ENCODE measurements at regions not wholly inside any gene's neighbourhood (a gene's known extent, or its start where the extent isn't known, plus 50 kb on each side); places are given as distances from the start of the nearest gene placed in this dataset.

GRCh38 chr6:169966312-169967181, 215.1 kb downstream of the ERMARD start:
- Histone ChIP-seq H3K4me3 (ENCODE audit: low read depth, low read length) (no peak overlapping the region), H3K9me3 (ENCODE audit: control insufficient read depth, insufficient read depth, low read length) (peaks cover 85% of the 10 kb centered on the region), H3K27me3 (ENCODE audit: control insufficient read depth, insufficient read depth, low read length) (no peaks in the 10 kb centered on the region), H3K27ac (ENCODE audit: low read depth, low read length) (no peak overlapping the region)
- DNase-seq (ENCODE audit: low read depth, low spot score) = no peak
- POLR2A ChIA-PET = no interaction called here
- TF ChIP-seq, protein P1, sequence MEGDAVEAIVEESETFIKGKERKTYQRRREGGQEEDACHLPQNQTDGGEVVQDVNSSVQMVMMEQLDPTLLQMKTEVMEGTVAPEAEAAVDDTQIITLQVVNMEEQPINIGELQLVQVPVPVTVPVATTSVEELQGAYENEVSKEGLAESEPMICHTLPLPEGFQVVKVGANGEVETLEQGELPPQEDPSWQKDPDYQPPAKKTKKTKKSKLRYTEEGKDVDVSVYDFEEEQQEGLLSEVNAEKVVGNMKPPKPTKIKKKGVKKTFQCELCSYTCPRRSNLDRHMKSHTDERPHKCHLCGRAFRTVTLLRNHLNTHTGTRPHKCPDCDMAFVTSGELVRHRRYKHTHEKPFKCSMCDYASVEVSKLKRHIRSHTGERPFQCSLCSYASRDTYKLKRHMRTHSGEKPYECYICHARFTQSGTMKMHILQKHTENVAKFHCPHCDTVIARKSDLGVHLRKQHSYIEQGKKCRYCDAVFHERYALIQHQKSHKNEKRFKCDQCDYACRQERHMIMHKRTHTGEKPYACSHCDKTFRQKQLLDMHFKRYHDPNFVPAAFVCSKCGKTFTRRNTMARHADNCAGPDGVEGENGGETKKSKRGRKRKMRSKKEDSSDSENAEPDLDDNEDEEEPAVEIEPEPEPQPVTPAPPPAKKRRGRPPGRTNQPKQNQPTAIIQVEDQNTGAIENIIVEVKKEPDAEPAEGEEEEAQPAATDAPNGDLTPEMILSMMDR (IDR thresholded peaks at IDR 0.05; ENCODE audit: low read depth, low read length) = no peak
- CTCF ChIA-PET = no interaction called here

DNA sequence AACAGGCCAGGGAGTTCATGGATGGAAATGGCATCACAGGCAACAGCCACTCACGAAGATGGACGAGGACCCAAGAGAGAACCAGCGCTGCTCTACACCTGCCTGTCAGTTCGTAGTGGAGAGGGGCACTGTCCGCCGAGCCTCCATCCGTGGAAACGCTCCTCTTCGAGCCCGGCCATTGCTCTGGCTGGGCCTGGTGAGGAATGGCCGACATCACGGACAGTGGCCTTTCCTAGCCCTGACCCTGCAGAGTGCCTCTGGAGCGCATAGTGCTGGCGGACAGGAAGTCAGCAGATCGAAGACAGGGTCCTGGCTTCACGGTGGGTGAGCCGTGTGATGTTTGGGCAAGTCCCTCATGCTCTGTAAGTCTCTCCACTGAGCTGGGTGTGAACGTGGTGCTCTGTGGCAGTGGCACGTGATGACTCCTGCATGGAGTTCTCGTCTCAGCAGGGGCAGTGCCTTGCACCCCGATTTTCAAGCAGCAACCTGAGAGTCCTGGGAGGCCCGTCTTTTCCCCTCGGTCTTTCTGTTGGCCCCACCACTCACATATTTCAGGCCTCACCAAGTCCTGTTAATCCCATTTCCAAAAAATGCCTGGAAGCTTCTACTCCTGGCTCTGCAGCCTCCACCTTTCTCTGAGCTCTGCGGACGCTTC, 214.4 kb downstream of the ERMARD start:
- no peak overlapping the region for H3K4me3 ChIP-seq (ENCODE audit: low read depth, low read length)
- ChIA-PET CTCF (no interaction called here), POLR2A (no interaction called here)
- H3K27me3 ChIP-seq (ENCODE audit: control insufficient read depth, insufficient read depth, low read length) = no peaks in the 10 kb centered on the region
- H3K9me3 ChIP-seq (ENCODE audit: control insufficient read depth, insufficient read depth, low read length) = peaks cover 85% of the 10 kb centered on the region
- H3K27ac ChIP-seq (ENCODE audit: low read depth, low read length) = no peak overlapping the region
- no peak for DNase-seq (ENCODE audit: low read depth, low spot score)
- TF ChIP-seq, protein P1 (IDR thresholded peaks at IDR 0.05; ENCODE audit: low read depth, low read length) = no peak

- POLR2A ChIA-PET = no interaction called here
- TF ChIP-seq, protein P1 (IDR thresholded peaks at IDR 0.05; ENCODE audit: low read depth, low read length) = no peak
- no peaks in the 10 kb centered on the region for H3K27me3 ChIP-seq (ENCODE audit: control insufficient read depth, insufficient read depth, low read length)
- no peak for DNase-seq (ENCODE audit: low read depth, low spot score)
- H3K27ac ChIP-seq (ENCODE audit: low read depth, low read length) = no peak overlapping the region
- H3K9me3 ChIP-seq (ENCODE audit: control insufficient read depth, insufficient read depth, low read length) = peaks cover 84% of the 10 kb centered on the region
- CTCF ChIA-PET = no interaction called here
- H3K4me3 ChIP-seq (ENCODE audit: low read depth, low read length) = no peak overlapping the region
Measured at GRCh38 chr6:169965239-169965638, 213.8 kb downstream of the ERMARD start.

DNA sequence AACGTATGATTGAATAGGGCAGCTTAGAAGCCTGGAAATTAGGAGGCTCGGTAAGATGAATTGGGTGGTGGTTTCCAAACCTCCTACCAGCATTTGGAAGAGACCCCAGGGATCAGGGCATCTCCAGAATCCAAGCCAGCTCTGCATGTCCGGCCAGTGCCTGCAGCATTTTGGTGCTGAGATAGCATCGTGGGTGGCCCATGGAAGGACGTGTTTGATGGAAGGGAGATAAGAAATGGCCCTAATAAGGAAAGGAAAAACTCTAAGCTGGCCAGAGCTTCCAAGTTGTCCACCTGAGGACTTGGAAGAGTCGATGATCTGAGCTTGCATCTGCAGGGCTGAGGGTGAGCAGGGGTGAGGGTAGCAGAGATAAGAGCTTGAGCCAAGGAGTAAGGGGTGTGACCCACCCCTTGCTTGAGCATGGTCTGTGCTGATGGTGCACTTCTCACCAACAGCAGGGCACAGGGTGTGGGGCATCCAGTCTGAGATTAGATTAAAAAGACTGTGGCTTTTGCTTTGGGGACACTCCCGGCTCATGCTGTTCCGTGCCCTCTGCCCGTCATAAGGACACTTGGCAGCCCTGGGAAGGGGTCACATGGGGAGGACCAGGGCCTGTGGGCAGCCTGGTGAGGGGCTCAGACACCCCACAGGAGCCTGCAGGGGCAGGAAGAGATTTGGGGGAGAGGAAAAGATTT, 213.2 kb downstream of the ERMARD start:
- Histone ChIP-seq H3K4me3 (ENCODE audit: low read depth, low read length) (no peak overlapping the region), H3K9me3 (ENCODE audit: control insufficient read depth, insufficient read depth, low read length) (peaks cover 83% of the 10 kb centered on the region), H3K27ac (ENCODE audit: low read depth, low read length) (no peak overlapping the region), H3K27me3 (ENCODE audit: control insufficient read depth, insufficient read depth, low read length) (no peaks in the 10 kb centered on the region)
- ChIA-PET CTCF (interaction anchor here (0.5 kb wide), 1 partner anchor 1146 kb away, joined by 3 read pairs; no protein-coding TSS in a partner anchor), POLR2A (no interaction called here)
- DNase-seq (ENCODE audit: low read depth, low spot score) = no peak
- TF ChIP-seq, protein P1 (IDR thresholded peaks at IDR 0.05; ENCODE audit: low read depth, low read length) = no peak
